Glomerular visceral epithelial cell (primary cell): ENCODE measurements at regions not wholly inside any gene's neighbourhood (a gene's known extent, or its start where the extent isn't known, plus 50 kb on each side); places are given as distances from the start of the nearest gene placed in this dataset.

Experiments
- DNase-seq: peaks from one replicate; pipeline ENCODE4 v3.0.0-alpha.2; 2016; ENCODE audit errors: extremely low spot score

DNA sequence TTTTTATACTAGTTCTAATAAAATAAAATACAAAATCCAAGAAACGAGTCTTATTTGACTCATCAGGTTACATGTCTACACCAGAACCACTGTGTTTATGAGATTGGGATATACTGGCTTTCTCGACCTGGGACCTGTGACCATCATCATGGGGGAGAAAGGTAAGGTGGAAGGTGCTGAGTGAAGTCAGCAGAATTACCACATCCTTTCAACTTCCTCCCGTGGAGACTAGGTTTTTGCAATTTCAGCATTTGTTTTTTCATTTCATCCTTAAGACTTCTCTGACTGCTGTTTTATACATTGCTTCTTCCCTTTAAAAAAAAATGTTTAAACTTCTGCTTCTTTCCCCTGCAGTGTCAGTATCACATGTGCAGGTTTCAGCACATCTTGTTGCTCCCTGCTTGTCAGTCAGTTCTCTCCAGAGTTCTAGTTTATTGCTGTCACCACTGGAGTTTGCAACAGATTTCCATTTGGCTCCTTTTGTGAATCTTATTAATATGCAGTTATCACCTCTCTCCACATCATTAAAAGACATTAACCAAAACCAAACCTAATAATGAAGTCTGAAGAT, 60.4 kb upstream of the HAO2 start:
- no peak for DNase-seq

DNA sequence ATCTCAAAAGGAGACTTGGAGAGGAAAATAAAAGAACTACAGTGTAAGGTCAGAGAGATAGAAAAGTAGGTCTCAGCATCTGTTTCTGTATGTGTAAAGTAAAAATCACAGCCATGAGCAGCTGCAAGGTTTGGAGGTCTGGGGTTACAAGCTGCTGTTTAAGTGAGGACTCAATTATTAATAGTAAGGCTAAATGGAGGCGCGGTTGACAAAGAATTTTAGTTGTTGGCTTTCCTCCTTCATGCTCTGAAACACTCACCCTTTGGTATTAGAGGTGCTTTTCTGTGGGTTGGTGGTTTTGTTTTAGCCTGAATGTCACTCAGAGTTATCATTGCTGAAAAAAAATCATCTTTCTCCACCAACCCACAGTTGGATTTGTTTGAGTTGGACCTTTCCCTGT, 59.8 kb upstream of the HAO2 start:
- DNase-seq = no peak

DNA sequence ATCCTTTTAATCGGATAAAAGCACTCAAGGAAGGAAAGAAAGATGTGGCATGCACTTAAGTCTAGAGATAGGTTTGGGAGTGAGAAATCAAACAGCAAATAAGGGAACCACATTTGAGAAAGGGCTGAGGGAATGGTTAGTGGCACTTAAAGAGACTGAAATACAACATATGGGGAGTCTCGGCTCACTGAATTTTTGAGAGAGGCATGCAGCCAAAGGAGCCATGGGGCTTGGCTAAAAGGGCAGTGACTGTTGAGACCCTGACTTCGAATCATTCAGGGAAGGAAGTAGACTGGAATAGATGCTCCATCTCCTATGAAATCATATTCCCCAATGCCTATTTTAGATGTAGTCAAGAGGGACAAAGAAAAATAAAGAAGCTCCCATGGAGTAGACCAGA, 58.3 kb upstream of the HAO2 start:
- no peak for DNase-seq

DNA sequence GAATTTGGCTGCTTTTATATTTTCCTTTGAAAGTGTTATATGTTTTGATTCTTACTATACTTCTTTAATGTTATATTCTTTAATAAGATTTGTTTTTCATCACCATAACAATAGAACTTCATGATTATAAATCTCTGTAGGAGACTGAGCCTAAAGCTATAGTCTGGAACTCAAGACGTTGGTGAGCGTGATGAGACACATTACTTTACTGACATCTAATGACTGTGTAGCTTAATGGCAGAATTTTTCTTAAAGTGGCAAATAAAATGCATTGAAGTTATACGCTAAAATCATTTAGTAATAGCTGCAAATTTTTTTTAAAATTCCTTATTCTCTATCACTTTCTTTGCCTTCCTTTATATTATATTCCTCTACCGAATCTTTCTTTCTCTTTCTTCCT, 56.1 kb upstream of the HAO2 start:
- no peak for DNase-seq

DNA sequence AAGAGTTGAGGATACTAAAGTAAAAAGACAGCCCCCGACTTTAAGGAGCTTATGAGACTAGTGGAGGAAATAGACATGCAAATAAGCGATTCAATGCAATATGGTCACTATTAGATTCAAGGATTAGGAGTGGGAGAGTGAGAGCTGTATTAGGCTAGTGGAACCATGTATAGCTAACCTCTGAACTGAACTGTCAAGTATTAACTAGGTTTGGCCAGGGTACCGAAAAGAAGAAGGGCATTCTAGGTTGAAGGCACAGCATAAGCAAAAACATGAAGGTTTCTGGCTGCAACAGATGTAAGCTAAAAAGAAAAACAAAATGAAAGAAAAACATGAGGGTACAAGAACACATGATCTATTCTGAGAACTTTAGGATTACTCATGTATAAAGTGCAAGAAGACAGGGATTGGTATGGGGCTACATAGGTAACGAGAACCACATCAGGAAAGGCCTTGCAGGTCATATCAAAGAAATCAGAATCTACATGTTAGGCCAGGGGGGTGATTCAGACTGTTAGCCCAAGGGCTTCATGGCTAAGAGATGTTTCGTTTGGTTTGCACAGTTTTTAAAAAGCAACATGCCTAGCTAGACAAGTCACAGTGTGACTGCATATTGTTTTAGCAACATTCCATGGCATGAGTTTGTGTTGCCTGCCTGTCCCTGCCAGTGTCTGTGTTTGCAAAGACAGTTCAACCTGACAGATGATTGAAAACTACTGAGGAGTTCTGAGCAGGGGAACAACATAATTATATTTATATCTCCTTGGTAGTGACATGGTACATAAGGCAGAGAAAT, 54.4 kb upstream of the HAO2 start:
- DNase-seq = no peak

DNA sequence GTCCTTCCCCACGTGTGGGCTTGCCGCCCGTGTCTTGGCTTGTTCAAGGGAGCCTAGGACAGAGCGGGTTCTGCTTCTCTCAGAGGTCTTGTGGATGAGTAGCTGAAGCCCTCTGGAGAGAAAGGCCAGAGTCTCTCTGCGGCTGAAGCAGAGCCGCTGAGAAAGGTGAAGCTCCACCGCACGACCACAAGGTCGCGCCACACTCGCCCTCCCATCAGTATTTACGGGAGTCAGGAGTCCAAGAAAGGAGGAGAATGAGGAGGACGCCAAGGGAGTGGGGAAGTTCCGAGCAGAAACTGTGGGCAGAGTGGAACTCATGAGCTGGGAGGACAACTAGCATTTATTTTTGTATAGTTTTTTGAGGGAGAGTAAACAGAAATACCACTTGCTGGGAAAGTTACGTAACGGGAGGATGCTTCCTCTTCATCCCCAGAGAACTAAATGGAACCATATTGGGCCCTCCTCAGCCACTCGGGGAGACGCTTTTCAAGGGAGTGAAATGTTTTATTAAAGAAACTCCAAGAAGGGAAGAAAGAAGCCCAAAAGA, 51.6 kb upstream of the HAO2 start:
- no peak for DNase-seq

DNA sequence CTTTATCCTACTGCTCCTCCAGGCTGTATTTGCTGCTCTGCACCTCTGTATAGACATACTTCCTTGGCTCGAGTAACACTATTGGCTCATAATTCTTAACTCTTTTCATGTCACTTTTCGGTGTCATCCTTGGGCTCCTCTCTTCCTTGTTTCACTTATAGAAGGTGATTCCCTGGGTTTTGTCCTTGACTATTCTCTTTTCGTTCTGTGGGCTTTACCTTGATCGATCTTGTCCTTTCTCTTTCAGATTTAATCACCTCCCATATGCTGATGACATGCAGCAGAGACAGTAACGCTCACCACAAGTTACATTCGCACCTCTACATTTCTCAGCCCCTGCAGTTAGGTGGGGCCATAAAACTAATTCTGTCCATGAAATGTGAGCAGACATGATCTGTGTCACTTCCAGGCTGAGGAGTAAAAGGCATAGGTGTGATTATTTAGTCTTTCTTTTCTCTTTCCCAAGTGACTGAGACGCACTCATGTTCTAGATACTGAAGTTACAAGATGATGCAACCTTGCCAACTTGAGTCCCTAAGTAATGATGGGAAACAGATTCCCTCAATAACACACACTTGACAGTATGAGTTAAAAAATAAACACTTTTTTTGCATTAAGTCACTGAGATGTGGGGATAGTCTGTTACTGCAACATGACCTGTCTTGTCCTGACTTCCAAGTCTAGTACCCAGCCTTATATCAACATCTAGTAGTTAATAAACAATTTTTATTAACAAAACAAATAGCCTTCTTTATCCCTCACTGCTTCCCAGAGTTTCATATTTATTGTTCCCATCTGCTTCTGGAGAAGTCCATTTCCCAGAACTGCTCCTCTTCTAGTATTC, 49.9 kb upstream of the HAO2 start:
- DNase-seq = no peak
